ENCODE measurements at regions not wholly inside any gene's neighbourhood (a gene's known extent, or its start where the extent isn't known, plus 50 kb on each side); places are given as distances from the start of the nearest gene placed in this dataset.

DNA sequence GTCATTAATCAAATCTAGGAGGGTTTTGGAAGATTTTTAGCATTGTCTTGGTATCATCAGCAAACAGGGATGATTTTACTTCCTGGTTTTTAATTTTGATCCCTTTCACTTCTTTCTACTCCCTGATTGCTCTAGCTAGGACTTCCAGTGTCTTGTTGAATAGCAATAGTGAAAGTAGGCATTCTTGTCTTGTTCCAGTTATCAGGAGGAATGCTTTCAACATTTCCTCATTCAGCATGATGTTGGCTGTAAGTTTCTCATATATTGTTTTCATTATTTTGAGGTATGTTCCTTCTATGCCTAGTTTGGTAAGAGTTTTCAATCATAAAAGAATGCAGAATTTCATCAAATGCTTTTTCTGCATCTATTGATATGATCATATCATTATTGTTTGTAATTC lies 244.2 kb upstream of the CLEC14A start:
- TF ChIP-seq, protein P1, sequence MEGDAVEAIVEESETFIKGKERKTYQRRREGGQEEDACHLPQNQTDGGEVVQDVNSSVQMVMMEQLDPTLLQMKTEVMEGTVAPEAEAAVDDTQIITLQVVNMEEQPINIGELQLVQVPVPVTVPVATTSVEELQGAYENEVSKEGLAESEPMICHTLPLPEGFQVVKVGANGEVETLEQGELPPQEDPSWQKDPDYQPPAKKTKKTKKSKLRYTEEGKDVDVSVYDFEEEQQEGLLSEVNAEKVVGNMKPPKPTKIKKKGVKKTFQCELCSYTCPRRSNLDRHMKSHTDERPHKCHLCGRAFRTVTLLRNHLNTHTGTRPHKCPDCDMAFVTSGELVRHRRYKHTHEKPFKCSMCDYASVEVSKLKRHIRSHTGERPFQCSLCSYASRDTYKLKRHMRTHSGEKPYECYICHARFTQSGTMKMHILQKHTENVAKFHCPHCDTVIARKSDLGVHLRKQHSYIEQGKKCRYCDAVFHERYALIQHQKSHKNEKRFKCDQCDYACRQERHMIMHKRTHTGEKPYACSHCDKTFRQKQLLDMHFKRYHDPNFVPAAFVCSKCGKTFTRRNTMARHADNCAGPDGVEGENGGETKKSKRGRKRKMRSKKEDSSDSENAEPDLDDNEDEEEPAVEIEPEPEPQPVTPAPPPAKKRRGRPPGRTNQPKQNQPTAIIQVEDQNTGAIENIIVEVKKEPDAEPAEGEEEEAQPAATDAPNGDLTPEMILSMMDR (IDR thresholded peaks at IDR 0.05; ENCODE audit: control extremely low read depth in 1 of 3, insufficient read depth in 1 of 3, low read depth in 1 of 3, low read length in 3 of 3): no peak
- no peak for TF ChIP-seq POLR2A (IDR thresholded peaks at IDR 0.05; ENCODE audit: control extremely low read depth in 1 of 2, low read depth in 2 of 2, low read length in 2 of 2)

Data from H1 (cell line).